ENCODE measurements at regions not wholly inside any gene's neighbourhood (a gene's known extent, or its start where the extent isn't known, plus 50 kb on each side); places are given as distances from the start of the nearest gene placed in this dataset.
"Not testable (repeated sequence)": the region's sequence is repeated elsewhere in the genome, so short reads cannot be mapped to it uniquely, and the experiment has no call there.

DNA sequence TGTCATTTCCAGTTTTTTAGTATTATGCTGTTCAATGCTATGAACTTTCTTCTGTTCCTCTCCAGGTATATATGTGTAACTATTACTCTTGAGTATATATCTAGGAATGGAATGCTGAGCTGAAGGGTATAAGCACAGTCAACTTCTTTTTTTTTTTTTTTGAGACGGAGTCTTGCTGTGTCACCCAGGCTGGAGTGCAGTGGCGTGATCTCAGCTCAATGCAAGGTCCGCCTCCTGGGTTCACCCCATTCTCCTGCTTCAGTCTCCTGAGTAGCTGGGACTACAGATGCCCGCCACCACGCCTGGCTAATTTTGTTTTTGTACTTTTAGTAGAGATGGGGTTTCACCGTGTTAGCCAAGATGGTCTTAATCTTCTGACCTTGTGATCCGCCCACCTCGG, 110.5 kb downstream of the DACT1 start:
- TF ChIP-seq, protein P1, sequence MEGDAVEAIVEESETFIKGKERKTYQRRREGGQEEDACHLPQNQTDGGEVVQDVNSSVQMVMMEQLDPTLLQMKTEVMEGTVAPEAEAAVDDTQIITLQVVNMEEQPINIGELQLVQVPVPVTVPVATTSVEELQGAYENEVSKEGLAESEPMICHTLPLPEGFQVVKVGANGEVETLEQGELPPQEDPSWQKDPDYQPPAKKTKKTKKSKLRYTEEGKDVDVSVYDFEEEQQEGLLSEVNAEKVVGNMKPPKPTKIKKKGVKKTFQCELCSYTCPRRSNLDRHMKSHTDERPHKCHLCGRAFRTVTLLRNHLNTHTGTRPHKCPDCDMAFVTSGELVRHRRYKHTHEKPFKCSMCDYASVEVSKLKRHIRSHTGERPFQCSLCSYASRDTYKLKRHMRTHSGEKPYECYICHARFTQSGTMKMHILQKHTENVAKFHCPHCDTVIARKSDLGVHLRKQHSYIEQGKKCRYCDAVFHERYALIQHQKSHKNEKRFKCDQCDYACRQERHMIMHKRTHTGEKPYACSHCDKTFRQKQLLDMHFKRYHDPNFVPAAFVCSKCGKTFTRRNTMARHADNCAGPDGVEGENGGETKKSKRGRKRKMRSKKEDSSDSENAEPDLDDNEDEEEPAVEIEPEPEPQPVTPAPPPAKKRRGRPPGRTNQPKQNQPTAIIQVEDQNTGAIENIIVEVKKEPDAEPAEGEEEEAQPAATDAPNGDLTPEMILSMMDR (IDR thresholded peaks at IDR 0.05 in 4 of 5, conservative IDR thresholded peaks at IDR 0.05 in 1 of 5) = not testable (repeated sequence)
- not testable (repeated sequence) for TF ChIP-seq POLR2A (IDR thresholded peaks at IDR 0.05)

All from gastrocnemius medialis (tissue), 4 donors.